ENCODE measurements at regions not wholly inside any gene's neighbourhood (a gene's known extent, or its start where the extent isn't known, plus 50 kb on each side); places are given as distances from the start of the nearest gene placed in this dataset.

GRCh38 chr3:72448375-72448823 is 399.8 kb downstream of the SHQ1 start:
- no peak overlapping the region for H3K27ac ChIP-seq
- no peak overlapping the region for H3K4me3 ChIP-seq

GRCh38 chr3:72447059-72447946 is 400.9 kb downstream of the SHQ1 start:
- peak overlapping the region; percentile 41 to 96 (median 92) for H3K27ac ChIP-seq
- peak overlapping the region; percentile 59 to 93 (median 85) for H3K4me3 ChIP-seq

GRCh38 chr3:72446218-72447058 is 401.8 kb downstream of the SHQ1 start, which contains the start of gene RYBP:
Gene RYBP, minus strand, starts transcription at chr3:72446621.
- Histone ChIP-seq H3K4me3 (peak within 1 kb of the TSS; percentile 59 to 93 (median 85)), H3K27ac (peak within 1 kb of the TSS; percentile 41 to 96 (median 92))

- peak overlapping the region in 15 of 21 experiments; percentile 0 to 96 (median 92) for H3K27ac ChIP-seq
- peak overlapping the region; percentile 59 to 93 (median 85) for H3K4me3 ChIP-seq
Observed at GRCh38 chr3:72445827-72446217, 402.4 kb downstream of the SHQ1 start.

GRCh38 chr3:72444656-72445223 is 403.5 kb downstream of the SHQ1 start:
- H3K4me3 ChIP-seq = peak overlapping the region in 3 of 7 experiments; percentile 5 to 65 (median 59)
- no peak overlapping the region for H3K27ac ChIP-seq

GRCh38 chr3:72442759-72443158 is 405.5 kb downstream of the SHQ1 start:
- H3K4me3 ChIP-seq = no peak overlapping the region
- no peak overlapping the region for H3K27ac ChIP-seq

GRCh38 chr3:72441284-72441994 is 406.8 kb downstream of the SHQ1 start:
- Histone ChIP-seq H3K4me3 (no peak overlapping the region), H3K27ac (no peak overlapping the region)

GRCh38 chr3:72440491-72440890 is 407.8 kb downstream of the SHQ1 start:
- Histone ChIP-seq H3K27ac (no peak overlapping the region), H3K4me3 (no peak overlapping the region)

- no peak overlapping the region for H3K27ac ChIP-seq
- H3K4me3 ChIP-seq = no peak overlapping the region
Observed at GRCh38 chr3:72439321-72440183, 408.7 kb downstream of the SHQ1 start.

- H3K27ac ChIP-seq = no peak overlapping the region
Observed at GRCh38 chr3:72437661-72438406, 410.4 kb downstream of the SHQ1 start.

GRCh38 chr3:72436863-72437592 is 411.2 kb downstream of the SHQ1 start:
- Histone ChIP-seq H3K4me3 (no peak overlapping the region), H3K27ac (no peak overlapping the region)

More at GRCh38 chr3:72437661-72438406, 410.4 kb downstream of the SHQ1 start:
- no peak overlapping the region for H3K4me3 ChIP-seq

GRCh38 chr3:72434296-72434695 is 413.9 kb downstream of the SHQ1 start:
- Histone ChIP-seq H3K4me3 (no peak overlapping the region), H3K27ac (no peak overlapping the region)

GRCh38 chr3:72432246-72432645 is 416.0 kb downstream of the SHQ1 start:
- no peak overlapping the region for H3K27ac ChIP-seq
- no peak overlapping the region for H3K4me3 ChIP-seq

- no peak overlapping the region for H3K27ac ChIP-seq
- H3K4me3 ChIP-seq = no peak overlapping the region
Observed at GRCh38 chr3:72429589-72430353, 418.5 kb downstream of the SHQ1 start.

- Histone ChIP-seq H3K27ac (no peak overlapping the region), H3K4me3 (no peak overlapping the region)
Observed at GRCh38 chr3:72428803-72429202, 419.4 kb downstream of the SHQ1 start.

- Histone ChIP-seq H3K4me3 (no peak overlapping the region), H3K27ac (no peak overlapping the region)
Observed at GRCh38 chr3:72427624-72428023, 420.6 kb downstream of the SHQ1 start.
